NCI-H345 (cell line): ENCODE measurements at regions not wholly inside any gene's neighbourhood (a gene's known extent, or its start where the extent isn't known, plus 50 kb on each side); places are given as distances from the start of the nearest gene placed in this dataset.

Experiments used
- DNase-seq: peaks from one replicate; lab custom pipeline; 2025; lab: John Stamatoyannopoulos, UW

- no peak for DNase-seq
Observed at GRCh38 chr4:176011529-176011928, 54.1 kb upstream of the WDR17 start.

GRCh38 chr4:176013476-176014247, 52.0 kb upstream of the WDR17 start:
- DNase-seq: no peak

GRCh38 chr4:176014583-176015108, 51.0 kb upstream of the WDR17 start:
- no peak for DNase-seq
